Tibial artery (tissue), 4 donors: ENCODE measurements at regions not wholly inside any gene's neighbourhood (a gene's known extent, or its start where the extent isn't known, plus 50 kb on each side); places are given as distances from the start of the nearest gene placed in this dataset.

Experiments
- DNase-seq, 2 donors: peaks; one replicate each; pipeline ENCODE4 v3.0.0-alpha.2; 2019
- H3K27ac ChIP-seq, 2 donors: fragments of 200-600 bp; sonication (generic) in 1 of 2; 1 replicate in 1 of 2; 2 replicates in 1 of 2; pipeline ENCODE4 v1.5.1; 2018 to 2019; ENCODE audit warnings: mild to moderate bottlenecking in 1 of 2
- H3K27me3 ChIP-seq, 2 donors: fragments of 200-600 bp; sonication (generic) in 1 of 2; one replicate each; pipeline versions ENCODE4 v1.5.1 to v1.6.0; 2016 to 2019
- H3K36me3 ChIP-seq, 3 donors: fragments of 200-600 bp; sonication (generic) in 2 of 3; one replicate each; pipeline ENCODE4 v1.5.1; 2016 to 2019; ENCODE audit warnings: mild to moderate bottlenecking in 2 of 3
- H3K4me1 ChIP-seq, 4 donors: fragments of 200-600 bp; sonication (generic) in 2 of 4; 1 replicate in 3 of 4; 2 replicates in 1 of 4; pipeline ENCODE4 v1.5.1; 2016 to 2019
- H3K4me3 ChIP-seq, 2 donors: fragments of 200-600 bp; sonication (generic) in 1 of 2; 1 replicate in 1 of 2; 2 replicates in 1 of 2; pipeline ENCODE4 v1.5.1; 2018 to 2019; ENCODE audit warnings: mild to moderate bottlenecking in 2 of 2
- H3K9me3 ChIP-seq, 3 donors: fragments of 200-600 bp; sonication (generic) in 1 of 3; one replicate each; pipeline ENCODE4 v1.5.1; 2016 to 2019
- CTCF ChIP-seq, 2 experiments: fragments of 200-600 bp in 1 of 2; fragments of 450-650 bp in 1 of 2; IDR thresholded peaks; one replicate each; pipeline ENCODE4 v1.5.1; 2017 to 2019; ENCODE audit warnings: antibody characterized with exemption in 2 of 2, mild to moderate bottlenecking in 1 of 2, moderate library complexity in 1 of 2
- intact Hi-C: fragments of 100-400 bp; cut with DNase I; formaldehyde crosslinking; loops from one replicate; pipeline ENCODE4 v1.15.0; 2023; ENCODE audit warnings: low total_unique reads

GRCh38 chr2:16064745-16065144 lies 124.4 kb downstream of the MYCN start:
- Histone ChIP-seq H3K9me3 (peaks cover 0 to 7% (median 0%) of the 10 kb centered on the region in 3 donors), H3K27me3 (peaks cover 0 to 4% of the 10 kb centered on the region in 2 donors), H3K36me3 (no peaks in the 10 kb centered on the region), H3K4me1 (no peaks in the 10 kb centered on the region), H3K27ac (no peak overlapping the region), H3K4me3 (no peak overlapping the region)
- no peak for TF ChIP-seq CTCF (IDR thresholded peaks at IDR 0.05)
- no peak for DNase-seq
- intact Hi-C loops: no loop called here

GRCh38 chr2:16063955-16064633 lies 123.7 kb downstream of the MYCN start:
- DNase-seq: no peak
- peaks cover 0 to 4% of the 10 kb centered on the region in 2 donors for H3K27me3 ChIP-seq
- intact Hi-C loops: no loop called here
- H3K36me3 ChIP-seq: no peaks in the 10 kb centered on the region
- peaks cover 0 to 7% (median 0%) of the 10 kb centered on the region in 3 donors for H3K9me3 ChIP-seq
- H3K4me3 ChIP-seq: no peak overlapping the region
- TF ChIP-seq CTCF (IDR thresholded peaks at IDR 0.05): no peak
- H3K27ac ChIP-seq: no peak overlapping the region
- no peaks in the 10 kb centered on the region for H3K4me1 ChIP-seq

GRCh38 chr2:16063251-16063850 lies 123.0 kb downstream of the MYCN start:
- intact Hi-C loops: no loop called here
- no peak for TF ChIP-seq CTCF (IDR thresholded peaks at IDR 0.05)

GRCh38 chr2:16062471-16063250 lies 122.3 kb downstream of the MYCN start:
- no peak for TF ChIP-seq CTCF (IDR thresholded peaks at IDR 0.05)
- H3K27me3 ChIP-seq: peaks cover 0 to 4% of the 10 kb centered on the region in 2 donors
- H3K4me1 ChIP-seq: no peaks in the 10 kb centered on the region
- H3K9me3 ChIP-seq: peaks cover 0 to 7% (median 0%) of the 10 kb centered on the region in 3 donors
- no peak overlapping the region for H3K27ac ChIP-seq
- no peak overlapping the region for H3K4me3 ChIP-seq
- DNase-seq: no peak
- no peaks in the 10 kb centered on the region for H3K36me3 ChIP-seq
- intact Hi-C loops: no loop called here

More at GRCh38 chr2:16063251-16063850, 123.0 kb downstream of the MYCN start:
- no peaks in the 10 kb centered on the region for H3K36me3 ChIP-seq
- H3K4me1 ChIP-seq: no peaks in the 10 kb centered on the region
- H3K27ac ChIP-seq: no peak overlapping the region
- H3K4me3 ChIP-seq: no peak overlapping the region
- DNase-seq: no peak
- H3K27me3 ChIP-seq: peaks cover 0 to 4% of the 10 kb centered on the region in 2 donors
- H3K9me3 ChIP-seq: peaks cover 0 to 7% (median 0%) of the 10 kb centered on the region in 3 donors

GRCh38 chr2:16061441-16062217 lies 121.3 kb downstream of the MYCN start:
- Histone ChIP-seq H3K27ac (no peak overlapping the region), H3K9me3 (peaks cover 0 to 7% (median 0%) of the 10 kb centered on the region in 3 donors), H3K27me3 (peaks cover 0 to 4% of the 10 kb centered on the region in 2 donors), H3K36me3 (no peaks in the 10 kb centered on the region), H3K4me1 (no peaks in the 10 kb centered on the region), H3K4me3 (no peak overlapping the region)
- no peak for TF ChIP-seq CTCF (IDR thresholded peaks at IDR 0.05)
- no peak for DNase-seq
- intact Hi-C loops: no loop called here
